ENCODE measurements at regions not wholly inside any gene's neighbourhood (a gene's known extent, or its start where the extent isn't known, plus 50 kb on each side); places are given as distances from the start of the nearest gene placed in this dataset.

GRCh38 chr1:83017276-83017675, 981.7 kb downstream of the TTLL7 start:
- no peak for TF ChIP-seq CTCF (IDR thresholded peaks at IDR 0.05; ENCODE audit: low read depth, low read length)
- in situ Hi-C loops (cut with HindIII; ENCODE audit: low sequenced_read_pairs) = no loop called here
- H3K4me3 ChIP-seq (ENCODE audit: low read depth, low read length) = no peak overlapping the region
- no peak for DNase-seq (ENCODE audit: low read depth, low spot score)

GRCh38 chr1:83016354-83016849, 982.5 kb downstream of the TTLL7 start:
- no peak for DNase-seq (ENCODE audit: low read depth, low spot score)

DNA sequence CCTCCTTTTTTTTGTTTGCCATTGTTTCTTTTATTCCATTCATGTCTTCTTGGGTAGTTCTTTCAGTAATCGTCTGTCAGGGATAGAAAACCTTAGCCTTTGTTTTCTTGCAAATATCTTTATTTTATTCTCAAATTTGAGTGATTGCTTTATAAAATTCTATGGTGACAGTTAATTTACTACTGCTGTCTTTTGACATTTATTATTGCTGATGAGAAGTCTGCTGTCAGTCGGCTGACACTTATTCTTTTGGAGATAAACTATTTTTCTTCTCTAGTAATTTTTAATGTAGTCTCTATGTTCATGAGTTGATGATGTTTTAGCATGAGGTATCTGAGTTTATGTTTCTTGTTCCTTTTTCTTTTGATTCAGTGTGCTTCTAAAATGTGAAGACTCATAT, 983.8 kb downstream of the TTLL7 start:
- DNase-seq (ENCODE audit: low read depth, low spot score) = no peak
- no peak overlapping the region for H3K4me3 ChIP-seq (ENCODE audit: low read depth, low read length)
- TF ChIP-seq CTCF (IDR thresholded peaks at IDR 0.05; ENCODE audit: low read depth, low read length) = no peak
- in situ Hi-C loops (cut with HindIII; ENCODE audit: low sequenced_read_pairs) = no loop called here

More at GRCh38 chr1:83016354-83016849, 982.5 kb downstream of the TTLL7 start:
- no peak overlapping the region for H3K4me3 ChIP-seq (ENCODE audit: low read depth, low read length)
- TF ChIP-seq CTCF (IDR thresholded peaks at IDR 0.05; ENCODE audit: low read depth, low read length) = no peak
- in situ Hi-C loops (cut with HindIII; ENCODE audit: low sequenced_read_pairs) = no loop called here

- in situ Hi-C loops (cut with HindIII; ENCODE audit: low sequenced_read_pairs) = no loop called here
- H3K4me3 ChIP-seq (ENCODE audit: low read depth, low read length) = no peak overlapping the region
- no peak for DNase-seq (ENCODE audit: low read depth, low spot score)
- TF ChIP-seq CTCF (IDR thresholded peaks at IDR 0.05; ENCODE audit: low read depth, low read length) = no peak
Observed at GRCh38 chr1:83012950-83013349, 986.0 kb downstream of the TTLL7 start.

- no peak for TF ChIP-seq CTCF (IDR thresholded peaks at IDR 0.05; ENCODE audit: low read depth, low read length)
- no peak for DNase-seq (ENCODE audit: low read depth, low spot score)
- in situ Hi-C loops (cut with HindIII; ENCODE audit: low sequenced_read_pairs) = no loop called here
- no peak overlapping the region for H3K4me3 ChIP-seq (ENCODE audit: low read depth, low read length)
Observed at GRCh38 chr1:83011265-83011664, 987.7 kb downstream of the TTLL7 start.

- H3K4me3 ChIP-seq (ENCODE audit: low read depth, low read length) = no peak overlapping the region
- DNase-seq (ENCODE audit: low read depth, low spot score) = no peak
- no peak for TF ChIP-seq CTCF (IDR thresholded peaks at IDR 0.05; ENCODE audit: low read depth, low read length)
- in situ Hi-C loops (cut with HindIII; ENCODE audit: low sequenced_read_pairs) = no loop called here
Observed at GRCh38 chr1:83006271-83006670, 992.7 kb downstream of the TTLL7 start.

- H3K4me3 ChIP-seq (ENCODE audit: low read depth, low read length) = no peak overlapping the region
- DNase-seq (ENCODE audit: low read depth, low spot score) = no peak
- in situ Hi-C loops (cut with HindIII; ENCODE audit: low sequenced_read_pairs) = no loop called here
- TF ChIP-seq CTCF (IDR thresholded peaks at IDR 0.05; ENCODE audit: low read depth, low read length) = no peak
Observed at GRCh38 chr1:83000286-83000685, 998.6 kb downstream of the TTLL7 start.

Measured in astrocyte of the spinal cord (primary cell).